Suprapubic skin (tissue), 4 donors: ENCODE measurements at regions not wholly inside any gene's neighbourhood (a gene's known extent, or its start where the extent isn't known, plus 50 kb on each side); places are given as distances from the start of the nearest gene placed in this dataset.

ENCODE experiments used
- DNase-seq, 2 donors: peaks; one replicate each; pipeline ENCODE4 v3.0.0-alpha.2; 2019; ENCODE audit warnings: low spot score in 2 of 2
- H3K27ac ChIP-seq: fragments of 200-600 bp; sonication (generic); one replicate; pipeline ENCODE4 v1.5.1; 2019
- H3K27me3 ChIP-seq: fragments of 200-600 bp; sonication (generic); one replicate; pipeline ENCODE4 v1.5.1; 2019
- H3K36me3 ChIP-seq: fragments of 200-600 bp; sonication (generic); one replicate; pipeline ENCODE4 v1.5.1; 2019
- H3K4me1 ChIP-seq: fragments of 200-600 bp; sonication (generic); one replicate; pipeline ENCODE4 v1.5.1; 2019
- H3K4me3 ChIP-seq: fragments of 200-600 bp; sonication (generic); one replicate; pipeline ENCODE4 v1.5.1; 2019; ENCODE audit warnings: mild to moderate bottlenecking
- H3K9me3 ChIP-seq: fragments of 200-600 bp; sonication (generic); one replicate; pipeline ENCODE4 v1.5.1; 2019
- EP300 ChIP-seq: sonication (generic); formaldehyde crosslinking; IDR thresholded peaks from one replicate; pipeline ENCODE4 v1.6.1; 2017; ENCODE audit warnings: antibody characterized with exemption
- POLR2A ChIP-seq, 2 donors: fragments of 450-650 bp; IDR thresholded peaks; one replicate each; pipeline ENCODE4 v1.6.1; 2017; ENCODE audit warnings: antibody characterized with exemption in 2 of 2, mild to moderate bottlenecking in 2 of 2, moderate library complexity in 2 of 2
- POLR2AphosphoS5 ChIP-seq, 3 donors: sonication (generic); formaldehyde crosslinking; IDR thresholded peaks; one replicate each; pipeline ENCODE4 v1.6.1; 2017; ENCODE audit warnings: antibody characterized with exemption in 3 of 3
- WGBS: methylation state at CpG from one replicate; pipeline ENCODE4 v1.1.5; 2018; 5-methylcytosine and 5-hydroxymethylcytosine counted together
- TF ChIP-seq, protein P1 (sequence below), 2 donors: fragments of 200-600 bp in 1 of 2; fragments of 450-650 bp in 1 of 2; sonication (generic) in 1 of 2; IDR thresholded peaks; one replicate each; pipeline ENCODE4 v1.5.1; 2016 to 2019; ENCODE audit warnings: antibody characterized with exemption in 2 of 2, mild to moderate bottlenecking in 1 of 2, moderate library complexity in 1 of 2

DNA sequence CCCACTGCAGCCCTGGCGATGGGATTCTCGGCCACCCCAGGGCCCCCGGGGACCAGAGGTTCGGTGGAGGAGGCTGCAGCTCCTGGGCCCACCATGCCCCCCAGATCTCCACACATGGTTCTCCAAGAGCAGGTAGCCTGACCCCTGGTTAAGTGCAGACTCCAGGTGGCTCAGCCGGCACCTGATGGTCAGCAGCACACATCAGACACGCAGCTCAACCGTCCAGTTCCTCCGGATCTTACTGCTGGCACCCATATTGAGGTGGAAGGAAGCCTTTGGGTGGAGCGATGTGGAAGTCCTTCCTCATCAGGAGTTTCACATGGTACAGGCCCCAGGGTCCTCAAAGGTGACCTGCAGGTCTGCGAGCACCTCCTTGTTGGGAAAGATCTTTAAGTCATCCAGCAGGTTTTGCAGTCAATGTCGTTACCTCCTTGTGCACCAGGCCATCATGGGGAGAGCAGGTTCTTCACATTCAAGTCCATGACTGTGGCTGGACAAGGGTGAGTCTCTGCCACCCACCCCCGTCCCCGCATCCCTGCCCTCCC is 74.2 kb upstream of the EEPD1 start:
- no peak for DNase-seq
- TF ChIP-seq EP300 (no peak), POLR2AphosphoS5 (IDR thresholded peaks at IDR 0.05) (no peak), POLR2A (IDR thresholded peaks at IDR 0.05) (no peak)
- TF ChIP-seq, protein P1, sequence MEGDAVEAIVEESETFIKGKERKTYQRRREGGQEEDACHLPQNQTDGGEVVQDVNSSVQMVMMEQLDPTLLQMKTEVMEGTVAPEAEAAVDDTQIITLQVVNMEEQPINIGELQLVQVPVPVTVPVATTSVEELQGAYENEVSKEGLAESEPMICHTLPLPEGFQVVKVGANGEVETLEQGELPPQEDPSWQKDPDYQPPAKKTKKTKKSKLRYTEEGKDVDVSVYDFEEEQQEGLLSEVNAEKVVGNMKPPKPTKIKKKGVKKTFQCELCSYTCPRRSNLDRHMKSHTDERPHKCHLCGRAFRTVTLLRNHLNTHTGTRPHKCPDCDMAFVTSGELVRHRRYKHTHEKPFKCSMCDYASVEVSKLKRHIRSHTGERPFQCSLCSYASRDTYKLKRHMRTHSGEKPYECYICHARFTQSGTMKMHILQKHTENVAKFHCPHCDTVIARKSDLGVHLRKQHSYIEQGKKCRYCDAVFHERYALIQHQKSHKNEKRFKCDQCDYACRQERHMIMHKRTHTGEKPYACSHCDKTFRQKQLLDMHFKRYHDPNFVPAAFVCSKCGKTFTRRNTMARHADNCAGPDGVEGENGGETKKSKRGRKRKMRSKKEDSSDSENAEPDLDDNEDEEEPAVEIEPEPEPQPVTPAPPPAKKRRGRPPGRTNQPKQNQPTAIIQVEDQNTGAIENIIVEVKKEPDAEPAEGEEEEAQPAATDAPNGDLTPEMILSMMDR (IDR thresholded peaks at IDR 0.05) = no peak
- Histone ChIP-seq H3K9me3 (no peaks in the 10 kb centered on the region), H3K4me1 (no peaks in the 10 kb centered on the region), H3K4me3 (no peak overlapping the region), H3K27me3 (no peaks in the 10 kb centered on the region), H3K27ac (no peak overlapping the region), H3K36me3 (no peaks in the 10 kb centered on the region)
- WGBS = 96% methylated on average over 11 of the region's 13 CpGs

DNA sequence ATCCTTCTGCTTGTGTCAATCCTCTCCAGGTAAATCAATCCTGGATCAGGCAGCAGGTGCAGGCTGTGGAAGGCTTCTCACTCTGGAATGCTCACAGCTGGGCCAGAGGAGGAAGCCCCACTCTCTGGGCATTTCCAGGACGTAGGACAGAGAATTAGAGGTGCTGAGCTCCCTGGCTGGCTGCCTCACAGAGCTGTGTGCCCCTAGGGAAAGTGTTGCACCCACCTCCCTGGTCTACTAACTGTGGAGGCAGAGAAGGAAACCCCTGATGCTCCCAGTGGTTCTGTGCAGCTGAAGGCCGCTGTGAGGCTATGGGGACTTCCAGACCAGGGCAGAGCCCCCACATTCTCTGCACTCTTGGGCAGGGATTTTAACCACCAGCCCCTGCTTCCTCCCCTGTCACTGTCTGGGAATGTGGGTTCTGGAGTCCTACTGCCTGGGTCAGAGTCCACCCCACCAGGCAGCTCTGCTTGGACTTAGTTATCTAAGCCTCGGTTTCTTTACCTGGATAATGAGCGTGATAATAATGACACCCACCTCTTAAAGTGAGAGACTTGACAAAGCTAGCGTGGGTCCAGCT is 73.5 kb upstream of the EEPD1 start:
- WGBS = 89% methylated on average over 4 of the region's 5 CpGs
- TF ChIP-seq, protein P1 (IDR thresholded peaks at IDR 0.05) = no peak
- no peak for TF ChIP-seq POLR2AphosphoS5 (IDR thresholded peaks at IDR 0.05)
- no peak for DNase-seq
- Histone ChIP-seq H3K27me3 (no peaks in the 10 kb centered on the region), H3K4me3 (no peak overlapping the region), H3K9me3 (no peaks in the 10 kb centered on the region), H3K4me1 (no peaks in the 10 kb centered on the region), H3K27ac (no peak overlapping the region), H3K36me3 (no peaks in the 10 kb centered on the region)

DNA sequence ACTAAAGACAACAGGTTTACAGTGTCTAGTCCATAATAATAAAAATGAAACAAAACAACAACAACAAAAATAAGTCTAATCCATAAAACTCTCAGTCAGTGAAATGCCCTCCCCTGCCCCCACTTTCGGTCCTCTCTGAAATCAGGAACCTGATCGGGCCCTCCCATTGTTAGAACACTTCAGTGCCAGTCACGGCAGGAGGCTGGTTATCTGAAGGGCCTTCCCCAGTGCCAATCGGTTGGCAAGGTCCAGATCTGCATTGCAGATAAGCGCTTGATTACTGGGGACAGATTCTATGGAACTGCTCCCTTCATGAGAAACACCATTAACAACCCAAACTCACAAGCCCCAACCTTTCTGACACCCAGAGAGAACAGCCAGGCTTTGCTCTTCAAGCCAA is 72.2 kb upstream of the EEPD1 start:
- TF ChIP-seq POLR2A (IDR thresholded peaks at IDR 0.05) = no peak
- TF ChIP-seq, protein P1 (IDR thresholded peaks at IDR 0.05) = no peak
- TF ChIP-seq EP300 = no peak
- no peak for TF ChIP-seq POLR2AphosphoS5 (IDR thresholded peaks at IDR 0.05)
- H3K27ac ChIP-seq = no peak overlapping the region
- no peak for DNase-seq
- H3K4me1 ChIP-seq = no peaks in the 10 kb centered on the region
- H3K27me3 ChIP-seq = no peaks in the 10 kb centered on the region
- no peak overlapping the region for H3K4me3 ChIP-seq
- 98% methylated on average over 5 of the region's 5 CpGs for WGBS
- H3K9me3 ChIP-seq = no peaks in the 10 kb centered on the region
- no peaks in the 10 kb centered on the region for H3K36me3 ChIP-seq

DNA sequence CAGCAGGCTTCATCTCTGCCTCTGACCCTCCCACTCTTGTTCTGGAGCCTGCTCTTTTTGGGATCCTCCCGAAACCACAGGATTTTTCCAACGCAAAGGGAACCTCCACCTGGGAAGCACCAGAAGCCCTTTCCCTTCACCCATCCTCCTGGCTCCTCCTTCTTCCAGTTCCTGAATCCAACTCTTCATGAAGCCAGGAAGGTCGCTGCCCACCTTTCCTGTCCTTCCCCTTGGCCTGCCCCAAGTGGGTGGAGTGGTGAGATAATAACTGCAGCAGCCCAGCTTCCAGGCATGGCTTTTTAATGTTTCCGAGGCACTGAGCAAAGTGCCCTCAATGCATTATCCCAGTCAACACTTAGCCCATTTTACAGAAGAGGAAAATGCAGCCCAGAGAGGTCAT is 70.8 kb upstream of the EEPD1 start:
- DNase-seq = no peak
- 63% methylated on average over 4 of the region's 4 CpGs for WGBS
- Histone ChIP-seq H3K36me3 (no peaks in the 10 kb centered on the region), H3K4me3 (no peak overlapping the region), H3K27ac (no peak overlapping the region), H3K4me1 (no peaks in the 10 kb centered on the region), H3K27me3 (no peaks in the 10 kb centered on the region), H3K9me3 (no peaks in the 10 kb centered on the region)
- TF ChIP-seq POLR2AphosphoS5 (IDR thresholded peaks at IDR 0.05) (no peak), EP300 (no peak), POLR2A (IDR thresholded peaks at IDR 0.05) (no peak)
- TF ChIP-seq, protein P1 (IDR thresholded peaks at IDR 0.05) = no peak

DNA sequence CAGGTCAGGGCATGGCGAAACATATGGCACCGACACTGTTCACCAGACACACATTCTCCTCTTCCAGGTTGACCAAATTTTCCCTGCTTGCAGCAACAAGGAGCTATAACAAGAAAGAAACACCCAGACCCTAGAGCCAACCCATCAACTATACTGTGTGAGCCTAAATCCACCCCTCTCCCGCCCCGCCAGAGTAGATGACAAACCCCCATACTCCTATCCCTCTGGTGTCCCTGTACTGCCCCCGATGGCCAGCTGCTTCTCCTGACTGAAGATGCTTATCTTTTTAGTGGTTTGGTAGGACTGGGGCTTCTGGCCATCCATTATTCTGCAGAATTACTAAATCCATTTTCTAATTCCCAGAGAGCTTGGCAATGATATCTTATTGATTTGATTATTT is 70.1 kb upstream of the EEPD1 start:
- Histone ChIP-seq H3K4me1 (no peaks in the 10 kb centered on the region), H3K4me3 (no peak overlapping the region), H3K27ac (no peak overlapping the region), H3K27me3 (no peaks in the 10 kb centered on the region), H3K9me3 (no peaks in the 10 kb centered on the region), H3K36me3 (no peaks in the 10 kb centered on the region)
- WGBS = 91% methylated on average over 5 of the region's 5 CpGs
- TF ChIP-seq POLR2A (IDR thresholded peaks at IDR 0.05) (no peak), EP300 (no peak), POLR2AphosphoS5 (IDR thresholded peaks at IDR 0.05) (no peak)
- TF ChIP-seq, protein P1 (IDR thresholded peaks at IDR 0.05) = no peak
- no peak for DNase-seq
